HL-60/S4 (cell line): ENCODE measurements at regions not wholly inside any gene's neighbourhood (a gene's known extent, or its start where the extent isn't known, plus 50 kb on each side); places are given as distances from the start of the nearest gene placed in this dataset.

ENCODE experiments used
- in situ Hi-C: fragments of 300-500 bp; cut with MboI; formaldehyde crosslinking; loops from 2 replicates; pipeline ENCODE4 v1.14.3; 2022; ENCODE audit warnings: low sequenced_read_pairs

- in situ Hi-C loops = no loop called here
These were observed 52.5 kb upstream of the PLEKHG7 start for GRCh38 chr12:92650228-92650822.

DNA sequence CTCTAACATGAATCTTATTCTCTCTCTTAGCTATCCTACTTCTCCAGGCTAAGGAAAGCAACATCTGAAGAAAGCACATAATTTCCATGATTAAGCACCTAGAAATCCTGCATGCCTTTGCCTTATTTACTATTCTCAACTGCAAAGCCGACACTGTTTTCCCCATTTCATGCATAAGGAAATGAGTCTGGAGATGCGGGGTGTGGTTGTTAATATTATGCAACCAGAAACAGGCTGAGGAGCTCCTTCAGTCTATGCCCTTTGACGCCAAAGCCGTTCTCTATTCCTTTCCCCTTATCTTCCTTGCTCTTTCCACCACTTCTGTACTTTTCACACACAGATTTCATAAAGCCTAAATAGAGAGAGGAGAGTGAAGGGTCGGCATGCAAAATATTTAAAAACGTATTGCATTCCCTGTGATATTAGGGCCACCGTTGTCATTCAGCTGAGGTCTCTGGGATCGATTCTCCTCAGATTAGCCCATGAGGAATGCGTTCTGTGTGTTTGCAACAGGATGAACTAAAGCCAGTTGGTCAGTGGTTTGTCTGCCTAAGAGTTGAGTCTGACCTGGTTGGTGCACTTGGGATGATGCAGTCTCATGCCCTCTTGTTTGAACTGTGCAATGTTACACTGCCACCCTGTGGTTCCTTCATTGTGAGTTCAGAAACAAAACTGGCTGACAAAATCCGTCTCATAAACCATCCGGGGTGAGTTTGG lies 53.1 kb upstream of the PLEKHG7 start:
- in situ Hi-C loops = loop anchor here (25.0 kb wide), 1 partner anchor 1262 kb away; no protein-coding TSS in a partner anchor

DNA sequence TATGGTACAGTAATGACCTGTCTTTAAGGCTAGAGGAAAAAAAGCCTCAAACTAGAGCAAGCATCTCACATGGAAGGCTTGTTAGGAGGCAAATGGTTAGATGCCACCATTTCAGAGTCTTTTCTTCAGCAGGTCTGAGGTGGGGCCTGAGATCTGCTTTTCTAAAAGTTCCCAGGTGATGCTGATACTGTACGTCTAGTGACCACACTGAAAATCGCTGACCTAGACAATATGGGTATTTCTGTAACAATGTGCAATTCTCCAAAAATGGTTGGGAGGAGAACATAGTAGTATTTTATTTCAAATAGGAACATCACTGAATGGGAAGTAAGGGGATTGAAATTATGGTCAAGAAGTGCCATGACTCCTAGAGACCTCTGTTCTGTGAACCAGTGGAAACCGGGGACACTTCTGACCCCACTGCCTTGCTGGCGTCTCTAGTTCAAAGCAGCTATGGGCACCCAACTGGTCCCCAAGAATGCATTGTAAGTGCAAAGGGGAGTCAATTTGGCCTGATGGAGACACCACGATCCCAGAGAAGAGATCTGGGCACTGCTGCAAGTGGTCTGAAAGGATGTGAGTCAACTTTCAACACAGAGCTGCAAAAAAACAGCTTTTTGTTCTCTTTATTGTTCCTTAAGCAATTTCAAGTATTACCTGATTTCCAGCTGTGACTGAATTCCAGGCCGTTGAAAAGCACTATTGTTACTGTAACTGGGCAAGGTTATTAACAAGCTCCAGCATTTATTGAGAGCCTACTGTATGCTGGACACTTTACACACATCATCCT lies 54.4 kb upstream of the PLEKHG7 start:
- in situ Hi-C loops = loop anchor here (25.0 kb wide), 1 partner anchor 1261 kb away; no protein-coding TSS in a partner anchor

DNA sequence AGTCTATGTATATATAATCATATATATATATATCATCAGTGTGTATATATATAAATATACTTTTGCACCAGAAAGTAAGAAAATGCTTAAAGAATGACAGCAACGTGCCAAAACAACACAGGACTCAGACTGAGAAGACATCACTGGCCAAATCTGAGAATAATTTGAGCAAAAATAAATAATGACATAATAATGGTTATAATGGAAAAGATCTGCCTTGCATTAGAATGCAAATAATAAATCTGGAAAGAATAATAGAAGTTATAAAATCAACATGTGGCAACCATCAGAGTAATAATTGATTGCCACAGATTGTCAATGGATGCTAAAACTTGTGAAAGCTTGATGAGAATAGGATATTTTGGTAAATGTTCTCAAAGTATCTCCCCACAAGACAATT lies 61.5 kb upstream of the PLEKHG7 start:
- in situ Hi-C loops = loop anchor here (25.0 kb wide), 1 partner anchor 1254 kb away; no protein-coding TSS in a partner anchor

GRCh38 chr12:92640691-92641090 lies 62.1 kb upstream of the PLEKHG7 start:
- in situ Hi-C loops = loop anchor here (25.0 kb wide), 1 partner anchor 1253 kb away; no protein-coding TSS in a partner anchor

DNA sequence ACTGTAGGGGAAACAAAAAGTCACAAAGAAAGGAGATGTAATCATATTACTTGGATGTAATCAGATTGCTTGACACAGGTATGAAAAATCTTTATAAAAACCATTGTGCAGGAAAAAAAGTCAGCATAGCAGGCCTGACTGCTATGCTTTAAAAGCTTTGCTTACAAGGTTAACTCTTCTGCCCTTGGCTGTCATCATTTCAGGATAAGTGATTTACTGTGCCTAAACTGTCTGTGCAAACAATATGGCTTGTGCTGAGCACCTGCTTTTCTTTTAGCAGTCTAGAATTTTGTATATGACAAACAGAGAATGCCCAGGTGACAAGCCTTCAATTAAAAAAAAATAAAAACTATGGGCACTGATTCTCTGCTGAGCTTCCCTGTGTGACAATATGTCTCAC lies 63.8 kb upstream of the PLEKHG7 start:
- in situ Hi-C loops = loop anchor here (25.0 kb wide), 1 partner anchor 1252 kb away; no protein-coding TSS in a partner anchor

DNA sequence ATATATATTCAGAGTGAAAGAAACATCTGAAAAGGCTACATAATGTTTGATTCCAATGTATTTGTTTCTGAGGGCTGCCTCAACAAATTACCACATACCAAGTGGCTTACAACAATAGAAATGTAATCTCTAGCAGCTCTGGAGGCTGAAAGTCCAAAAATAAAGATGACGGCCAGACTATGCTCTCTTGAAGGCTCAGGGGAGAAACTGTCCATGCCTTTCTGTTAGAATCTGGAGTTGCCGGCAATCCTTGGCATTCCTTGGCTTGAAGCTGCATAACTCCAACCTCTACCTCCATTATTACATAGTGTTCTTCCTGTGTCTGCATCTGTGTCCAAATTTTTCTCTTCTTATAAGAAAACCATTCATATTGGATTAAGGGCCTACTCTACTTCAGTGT lies 68.1 kb upstream of the PLEKHG7 start:
- in situ Hi-C loops = loop anchor here (25.0 kb wide), 1 partner anchor 1247 kb away; no protein-coding TSS in a partner anchor

DNA sequence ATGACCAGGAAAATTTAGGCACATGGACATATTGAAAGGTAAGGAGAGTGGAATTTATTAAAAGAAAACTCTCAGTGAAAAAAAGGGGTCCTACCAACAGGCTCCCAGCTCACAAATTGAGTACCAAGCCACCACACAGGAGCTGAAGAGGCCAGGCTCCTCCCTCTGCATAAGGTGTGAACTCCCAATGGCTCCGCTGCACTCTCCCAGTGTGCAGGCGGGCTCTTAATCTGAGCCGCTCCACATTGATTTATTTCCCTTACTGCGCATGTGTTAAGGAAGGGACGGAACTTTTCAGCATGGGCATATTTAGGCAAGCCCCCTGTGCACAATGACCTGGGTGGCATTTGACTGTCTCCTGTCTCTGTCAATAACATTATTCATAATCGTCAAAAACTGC lies 68.6 kb upstream of the PLEKHG7 start:
- in situ Hi-C loops = loop anchor here (25.0 kb wide), 1 partner anchor 1247 kb away; no protein-coding TSS in a partner anchor

DNA sequence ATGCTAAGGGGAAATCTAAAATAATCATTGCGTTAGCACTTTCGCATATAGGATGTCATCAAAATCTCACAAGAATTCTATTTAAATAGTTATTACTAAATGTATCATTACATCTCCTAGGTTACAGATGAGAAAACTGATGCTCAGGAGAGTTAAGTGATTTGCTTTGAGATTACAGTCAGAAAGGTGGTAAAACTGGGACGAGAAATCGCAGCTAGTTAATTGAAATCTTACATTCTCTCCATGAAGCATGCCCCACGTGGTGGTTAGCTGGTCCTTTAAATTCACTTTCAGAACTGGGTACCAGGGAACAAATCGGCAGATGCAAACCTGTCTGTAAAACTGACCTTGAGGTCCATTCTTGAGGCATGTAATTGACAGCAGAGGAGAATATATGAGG lies 71.8 kb upstream of the PLEKHG7 start:
- in situ Hi-C loops = loop anchor here (25.0 kb wide), 1 partner anchor 1244 kb away; no protein-coding TSS in a partner anchor

GRCh38 chr12:92629349-92630065 lies 73.3 kb upstream of the PLEKHG7 start:
- in situ Hi-C loops = loop anchor here (25.0 kb wide), 1 partner anchor 1242 kb away; no protein-coding TSS in a partner anchor

DNA sequence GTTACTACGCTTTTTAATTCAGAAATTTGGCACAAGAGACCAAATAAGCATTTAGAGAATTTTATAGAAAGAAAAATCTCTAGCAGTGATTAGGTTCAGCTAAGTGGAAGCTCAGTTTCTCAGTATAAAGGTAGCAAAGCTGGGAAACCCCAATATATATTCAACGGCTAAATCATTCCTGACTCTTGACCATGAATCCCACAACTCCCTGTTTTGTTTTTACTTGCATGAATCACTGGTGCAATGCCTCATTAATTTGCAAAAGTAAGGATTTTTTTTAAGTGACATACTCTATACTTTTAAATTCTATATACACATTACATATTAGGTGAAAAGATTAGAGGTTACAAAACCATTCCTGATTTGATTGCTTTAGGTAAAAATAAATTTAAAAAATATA lies 74.3 kb upstream of the PLEKHG7 start:
- in situ Hi-C loops = loop anchor here (25.0 kb wide), 1 partner anchor 1241 kb away; no protein-coding TSS in a partner anchor

DNA sequence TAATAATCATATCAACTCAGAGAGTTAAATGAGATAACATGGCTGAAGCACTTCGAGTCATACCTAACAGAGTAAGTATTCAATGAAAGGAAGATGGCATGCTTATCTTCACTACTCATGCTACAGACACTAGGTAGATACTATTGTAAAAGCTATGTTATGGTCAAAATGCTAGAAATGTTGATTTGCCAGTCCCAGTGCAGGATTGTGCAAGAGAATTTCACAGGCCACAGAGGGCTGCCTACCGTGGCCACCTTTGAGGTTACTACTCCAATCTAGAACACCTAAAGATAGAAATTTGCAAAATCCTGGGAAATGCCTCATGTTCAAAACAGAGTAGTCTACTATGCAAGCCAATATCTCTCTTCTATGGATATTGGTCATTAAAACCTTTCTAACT lies 75.3 kb upstream of the PLEKHG7 start:
- in situ Hi-C loops = loop anchor here (25.0 kb wide), 1 partner anchor 1240 kb away; no protein-coding TSS in a partner anchor

DNA sequence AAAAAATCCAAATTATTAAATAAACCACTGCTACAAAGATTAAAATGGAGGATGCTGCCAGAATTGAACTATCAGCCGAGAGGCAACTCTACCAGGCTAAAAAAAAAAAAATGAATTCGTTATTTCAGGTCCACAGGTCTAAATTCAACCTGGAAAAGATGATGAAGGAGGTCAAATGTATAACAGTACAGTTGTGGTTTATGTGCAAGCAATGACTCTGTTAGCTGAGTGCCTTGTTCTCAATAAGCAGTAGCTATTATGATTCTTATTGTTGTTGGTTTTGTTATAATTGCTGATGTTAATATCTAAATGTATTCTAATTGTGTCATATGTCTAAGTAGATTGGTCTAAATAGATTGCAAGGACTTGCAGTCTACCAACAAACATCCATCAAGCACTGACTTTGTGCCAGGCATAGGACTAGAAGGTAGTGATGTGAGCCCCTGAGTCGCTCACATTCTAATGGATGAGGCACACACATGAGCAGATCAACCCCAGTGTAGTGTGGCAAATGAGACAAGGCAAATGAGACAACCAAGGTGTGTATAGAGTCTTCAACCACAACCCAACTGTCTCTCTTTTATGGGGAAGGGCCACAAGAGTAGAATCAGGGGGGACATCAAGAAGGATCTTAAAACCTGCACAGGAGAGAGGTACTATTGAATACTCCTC lies 77.0 kb upstream of the PLEKHG7 start:
- in situ Hi-C loops = loop anchor here (25.0 kb wide), 1 partner anchor 1238 kb away; no protein-coding TSS in a partner anchor

DNA sequence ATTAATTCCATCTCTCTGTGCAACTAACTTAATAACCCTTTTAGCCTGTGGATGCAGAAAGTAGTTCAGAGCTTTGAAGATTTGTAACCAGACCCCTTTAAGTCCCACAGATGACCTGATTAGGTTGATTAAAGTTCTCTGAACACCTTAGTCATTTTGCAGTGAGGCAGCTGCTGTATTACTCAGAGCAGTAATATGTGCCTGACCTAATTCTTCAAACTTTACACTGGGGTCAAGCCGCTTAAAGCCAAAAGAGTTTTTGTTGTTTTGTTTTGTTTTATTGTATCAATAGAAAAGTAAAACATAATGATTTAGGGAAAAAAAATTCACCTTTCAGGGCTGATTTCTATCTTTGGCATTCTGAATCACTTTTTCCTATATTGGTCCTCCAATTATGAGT lies 78.6 kb upstream of the PLEKHG7 start:
- in situ Hi-C loops = no loop called here

GRCh38 chr12:92623386-92623785 lies 79.4 kb upstream of the PLEKHG7 start:
- in situ Hi-C loops = no loop called here

GRCh38 chr12:92621833-92622232 lies 81.0 kb upstream of the PLEKHG7 start:
- in situ Hi-C loops = no loop called here

DNA sequence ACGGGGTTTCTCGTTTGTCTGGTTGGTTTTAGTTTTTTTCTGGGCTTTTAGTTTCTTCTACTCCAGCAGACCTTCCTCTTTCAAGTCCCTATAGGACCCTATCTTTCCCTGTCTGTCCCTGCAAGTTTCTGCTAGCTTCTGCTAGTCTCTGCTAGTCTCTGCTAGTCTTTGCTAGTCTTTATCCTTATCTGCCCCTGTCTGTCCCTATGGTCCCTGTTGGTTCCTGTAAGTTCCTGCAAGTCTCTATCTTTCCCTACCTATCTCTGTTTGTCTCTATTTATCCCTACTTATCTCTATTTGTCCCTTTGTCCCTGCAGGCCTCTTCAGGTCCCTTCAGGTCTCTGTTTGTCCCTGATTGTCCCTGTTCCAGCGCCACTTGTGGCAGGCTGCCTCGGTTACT lies 81.5 kb upstream of the PLEKHG7 start:
- in situ Hi-C loops = no loop called here

DNA sequence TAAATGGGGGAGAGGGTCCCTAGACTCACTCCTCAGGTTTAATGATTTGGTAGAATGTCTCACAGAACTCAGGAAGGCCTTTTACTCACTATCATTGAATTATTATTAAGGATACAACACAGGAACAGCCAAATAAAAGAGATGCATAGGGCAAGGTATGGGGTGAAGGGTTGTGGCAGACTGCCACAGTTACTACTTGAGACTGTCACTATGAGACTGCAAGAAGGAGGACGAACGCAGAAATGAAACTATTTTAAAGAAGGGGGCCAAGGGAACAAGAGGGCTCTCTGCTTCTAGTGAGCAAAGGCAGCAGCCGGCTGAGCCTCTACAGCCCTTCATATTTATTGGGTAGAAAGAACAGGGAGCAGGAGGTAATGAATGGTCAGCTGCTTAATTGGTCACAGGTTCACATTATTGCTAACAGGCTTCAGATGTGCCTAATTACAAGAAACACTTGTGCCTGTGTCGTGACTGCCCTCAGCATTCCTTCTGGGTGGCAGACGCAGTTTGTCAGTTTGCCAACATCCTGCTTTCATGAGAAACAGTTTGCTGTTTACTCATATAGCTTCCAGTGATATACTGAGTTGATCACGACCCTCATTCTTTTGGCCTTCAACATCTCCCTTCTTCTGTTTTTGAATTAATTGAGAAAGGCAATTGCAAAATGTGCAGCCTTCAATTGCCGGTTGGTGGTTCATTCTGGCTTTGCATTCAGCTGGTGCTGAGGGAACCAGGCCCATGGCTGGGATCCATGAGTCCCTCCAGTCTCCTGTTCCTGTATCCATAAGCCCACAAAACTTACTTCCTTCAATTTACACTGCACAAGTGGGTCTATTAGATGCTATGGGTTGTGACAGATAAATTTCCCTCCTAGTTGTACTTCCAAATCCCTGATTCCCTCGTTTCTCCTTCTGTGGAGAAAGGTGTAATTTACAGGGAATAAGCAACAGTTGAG lies 82.8 kb upstream of the PLEKHG7 start:
- in situ Hi-C loops = no loop called here

GRCh38 chr12:92619026-92619425 lies 83.8 kb upstream of the PLEKHG7 start:
- in situ Hi-C loops = no loop called here
